Thoracic aorta (tissue), 2 donors: ENCODE measurements at regions not wholly inside any gene's neighbourhood (a gene's known extent, or its start where the extent isn't known, plus 50 kb on each side); places are given as distances from the start of the nearest gene placed in this dataset.

Experiments used
- ATAC-seq: fragments of 150-250 bp; one replicate; pipeline ENCODE4 v1.8.0; 2017; ENCODE audit warnings: low read depth; ENCODE audit not compliant: insufficient number of reproducible peaks, low FRiP score
- DNase-seq: peaks from one replicate; pipeline ENCODE4 v3.0.0-alpha.2; 2020; ENCODE audit warnings: low spot score
- H3K27ac ChIP-seq, 2 donors: fragments of 200-600 bp; sonication (generic); 1 replicate in 1 of 2; 2 replicates in 1 of 2; pipeline ENCODE4 v1.5.1; 2016; ENCODE audit warnings: mild to moderate bottlenecking in 2 of 2, moderate library complexity in 2 of 2
- H3K27me3 ChIP-seq: fragments of 200-600 bp; sonication (generic); replicated peaks from 2 replicates; pipeline ENCODE4 v1.6.0; 2016; ENCODE audit warnings: mild to moderate bottlenecking; ENCODE audit not compliant: insufficient read depth
- H3K36me3 ChIP-seq: fragments of 200-600 bp; sonication (generic); one replicate; pipeline ENCODE4 v1.5.1; 2016
- H3K4me1 ChIP-seq, 2 donors: fragments of 200-600 bp; sonication (generic); 1 replicate in 1 of 2; 2 replicates in 1 of 2; pipeline versions ENCODE4 v1.5.1 to v1.6.0; 2016; ENCODE audit warnings: low read depth in 2 of 2, mild to moderate bottlenecking in 1 of 2; ENCODE audit not compliant: control insufficient read depth in 1 of 2
- H3K4me3 ChIP-seq: fragments of 200-600 bp; sonication (generic); 2 replicates; pipeline ENCODE4 v1.5.1; 2016; ENCODE audit warnings: mild to moderate bottlenecking
- H3K9me3 ChIP-seq: fragments of 200-600 bp; sonication (generic); 2 replicates; pipeline ENCODE4 v1.5.1; 2016
- TF ChIP-seq, protein P1 (sequence below): fragments of 200-600 bp; sonication (generic); IDR thresholded peaks from one replicate; pipeline ENCODE4 v1.5.1; 2019; ENCODE audit warnings: antibody characterized with exemption

DNA sequence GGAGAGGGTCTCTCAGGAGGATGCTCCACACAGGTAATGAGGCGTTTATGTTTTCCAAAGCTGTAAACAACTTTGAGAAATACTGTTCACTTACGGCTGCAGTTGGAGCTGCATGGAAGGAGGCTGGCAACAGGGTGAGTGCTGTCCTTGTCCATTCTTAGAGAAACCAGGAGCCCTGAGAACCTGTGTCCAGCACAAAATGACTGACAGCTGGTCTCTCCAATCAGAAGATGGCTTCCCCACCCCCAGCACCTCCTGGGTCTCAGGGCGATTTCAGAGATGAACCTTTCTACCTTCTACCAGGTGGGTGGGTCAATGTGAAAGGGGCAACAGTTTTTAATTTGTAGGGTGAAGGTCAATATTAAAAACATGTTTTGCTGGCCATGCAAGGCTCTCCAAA is 353.6 kb downstream of the NPHP4 start:
- TF ChIP-seq, protein P1, sequence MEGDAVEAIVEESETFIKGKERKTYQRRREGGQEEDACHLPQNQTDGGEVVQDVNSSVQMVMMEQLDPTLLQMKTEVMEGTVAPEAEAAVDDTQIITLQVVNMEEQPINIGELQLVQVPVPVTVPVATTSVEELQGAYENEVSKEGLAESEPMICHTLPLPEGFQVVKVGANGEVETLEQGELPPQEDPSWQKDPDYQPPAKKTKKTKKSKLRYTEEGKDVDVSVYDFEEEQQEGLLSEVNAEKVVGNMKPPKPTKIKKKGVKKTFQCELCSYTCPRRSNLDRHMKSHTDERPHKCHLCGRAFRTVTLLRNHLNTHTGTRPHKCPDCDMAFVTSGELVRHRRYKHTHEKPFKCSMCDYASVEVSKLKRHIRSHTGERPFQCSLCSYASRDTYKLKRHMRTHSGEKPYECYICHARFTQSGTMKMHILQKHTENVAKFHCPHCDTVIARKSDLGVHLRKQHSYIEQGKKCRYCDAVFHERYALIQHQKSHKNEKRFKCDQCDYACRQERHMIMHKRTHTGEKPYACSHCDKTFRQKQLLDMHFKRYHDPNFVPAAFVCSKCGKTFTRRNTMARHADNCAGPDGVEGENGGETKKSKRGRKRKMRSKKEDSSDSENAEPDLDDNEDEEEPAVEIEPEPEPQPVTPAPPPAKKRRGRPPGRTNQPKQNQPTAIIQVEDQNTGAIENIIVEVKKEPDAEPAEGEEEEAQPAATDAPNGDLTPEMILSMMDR, result no peak
- no peak for DNase-seq
- H3K36me3 ChIP-seq, result no peaks in the 10 kb centered on the region
- no peak overlapping the region for H3K27ac ChIP-seq
- H3K4me1 ChIP-seq, result no peaks in the 10 kb centered on the region
- no peaks in the 10 kb centered on the region for H3K9me3 ChIP-seq
- H3K4me3 ChIP-seq, result no peak overlapping the region
- no peak for ATAC-seq
- no peaks in the 10 kb centered on the region for H3K27me3 ChIP-seq

DNA sequence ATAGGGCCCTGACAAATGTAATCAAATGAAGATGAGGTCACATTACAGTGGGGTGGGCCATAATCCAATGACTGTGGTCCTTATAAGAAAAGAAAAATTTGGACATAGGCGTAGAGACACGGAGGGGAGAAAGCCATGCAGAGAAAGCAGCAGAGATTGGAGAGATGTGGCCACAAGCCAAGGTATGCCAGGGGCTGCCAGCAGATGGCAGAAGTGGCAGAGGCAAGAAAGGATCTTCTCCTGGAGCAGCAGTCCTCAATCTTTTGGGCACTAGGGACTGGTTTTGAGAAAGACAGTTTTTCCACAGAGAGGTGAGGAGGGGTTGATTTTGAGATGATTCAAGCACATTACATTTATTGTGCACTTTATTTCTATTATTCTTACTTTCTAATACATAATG is 355.1 kb downstream of the NPHP4 start:
- Histone ChIP-seq H3K9me3 (no peaks in the 10 kb centered on the region), H3K27me3 (no peaks in the 10 kb centered on the region), H3K27ac (no peak overlapping the region), H3K4me3 (no peak overlapping the region), H3K36me3 (no peaks in the 10 kb centered on the region), H3K4me1 (no peaks in the 10 kb centered on the region)
- ATAC-seq, result no peak
- DNase-seq, result no peak
- TF ChIP-seq, protein P1, result no peak

DNA sequence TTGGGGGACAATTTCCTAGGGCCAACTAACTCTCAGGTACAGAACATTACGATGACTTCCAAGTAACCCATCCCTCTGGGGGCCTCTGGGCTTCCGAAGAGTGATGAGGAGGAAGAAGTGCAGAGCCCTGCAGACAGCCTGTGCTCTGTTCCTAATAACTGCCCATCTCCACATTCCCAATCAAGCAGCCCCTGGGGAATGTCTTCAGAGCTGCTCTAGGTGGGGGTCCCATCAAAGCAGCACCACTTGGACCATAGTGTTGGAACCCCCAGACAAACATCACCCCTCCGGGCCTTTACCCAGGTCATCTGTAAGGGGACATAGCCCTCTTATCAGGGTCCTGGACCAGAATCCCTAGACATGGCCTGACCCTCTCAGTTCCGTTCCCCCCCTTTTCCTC is 357.3 kb downstream of the NPHP4 start:
- H3K9me3 ChIP-seq, result no peaks in the 10 kb centered on the region
- H3K36me3 ChIP-seq, result no peaks in the 10 kb centered on the region
- H3K27me3 ChIP-seq, result no peaks in the 10 kb centered on the region
- no peaks in the 10 kb centered on the region for H3K4me1 ChIP-seq
- DNase-seq (no peak), ATAC-seq (no peak)
- no peak overlapping the region for H3K27ac ChIP-seq
- H3K4me3 ChIP-seq, result no peak overlapping the region
- TF ChIP-seq, protein P1, result no peak

DNA sequence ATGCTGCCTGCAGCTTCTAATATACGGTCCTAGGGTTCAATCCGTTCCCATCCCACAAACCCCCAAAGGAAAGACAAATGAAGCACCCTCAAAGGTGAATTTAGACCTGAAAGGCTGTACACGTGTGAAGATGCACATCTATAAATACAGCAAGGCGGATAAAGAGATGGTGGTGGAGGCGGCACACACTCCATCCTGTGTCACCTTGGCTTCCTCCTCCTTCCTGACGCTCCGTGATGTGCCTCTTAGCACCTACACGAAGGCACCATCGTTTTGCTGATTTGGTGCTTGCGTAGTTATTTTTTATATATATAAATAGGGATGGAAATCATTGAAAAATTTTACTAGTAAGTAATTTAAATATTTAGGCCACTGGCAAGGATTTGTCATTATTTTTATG is 359.4 kb downstream of the NPHP4 start:
- no peak for ATAC-seq
- H3K27ac ChIP-seq, result no peak overlapping the region
- H3K4me1 ChIP-seq, result no peaks in the 10 kb centered on the region
- H3K4me3 ChIP-seq, result no peak overlapping the region
- DNase-seq, result no peak
- TF ChIP-seq, protein P1, result no peak
- no peaks in the 10 kb centered on the region for H3K36me3 ChIP-seq
- H3K27me3 ChIP-seq, result no peaks in the 10 kb centered on the region
- no peaks in the 10 kb centered on the region for H3K9me3 ChIP-seq

DNA sequence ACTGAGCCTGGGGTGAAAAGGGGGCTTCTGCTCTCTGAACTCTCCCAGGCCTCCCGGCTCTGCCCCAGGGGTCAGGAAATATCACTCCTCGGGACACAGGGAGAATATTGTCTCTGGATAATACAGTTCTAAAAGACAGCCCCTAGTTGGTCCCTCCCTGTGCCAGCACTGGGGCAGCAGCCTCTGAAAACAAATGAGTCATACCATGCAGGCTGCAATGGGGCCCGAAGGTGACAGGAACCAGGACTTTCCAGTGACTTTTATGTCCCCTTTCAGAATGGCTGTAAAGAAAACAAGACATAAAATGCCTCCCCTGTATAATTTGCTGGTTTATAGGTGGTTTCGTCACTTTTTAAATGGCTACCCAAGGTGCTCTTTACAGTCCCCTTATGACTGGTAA is 360.0 kb downstream of the NPHP4 start:
- no peaks in the 10 kb centered on the region for H3K9me3 ChIP-seq
- no peaks in the 10 kb centered on the region for H3K27me3 ChIP-seq
- H3K4me3 ChIP-seq, result no peak overlapping the region
- no peak for ATAC-seq
- DNase-seq, result no peak
- TF ChIP-seq, protein P1, result no peak
- H3K4me1 ChIP-seq, result no peaks in the 10 kb centered on the region
- no peak overlapping the region for H3K27ac ChIP-seq
- H3K36me3 ChIP-seq, result no peaks in the 10 kb centered on the region
